BJ (cell line): ENCODE measurements at regions not wholly inside any gene's neighbourhood (a gene's known extent, or its start where the extent isn't known, plus 50 kb on each side); places are given as distances from the start of the nearest gene placed in this dataset.

Experiments
- CTCF ChIA-PET: fragments of 350-600 bp; formaldehyde crosslinking; extraction: SDS; loops from one replicate; lab custom pipeline; 2021; ENCODE audit warnings: antibody characterized with exemption, inconsistent platforms; lab: Yijun Ruan, JAX
- POLR2A ChIA-PET: fragments of 300-600 bp; sonication (Branson Sonifier 250); formaldehyde crosslinking; extraction: SDS; loops from one replicate; lab custom pipeline; 2021; ENCODE audit warnings: antibody characterized with exemption; lab: Charles Lee
- DNase-seq: peaks from one replicate; pipeline ENCODE4 v3.0.0-alpha.2; 2011; ENCODE audit warnings: low read depth
- H3K27me3 ChIP-seq: 2 replicates; pipeline ENCODE4 v1.6.0; 2011; ENCODE audit warnings: low read length; ENCODE audit not compliant: control insufficient read depth, insufficient read depth
- H3K36me3 ChIP-seq: 2 replicates; pipeline ENCODE4 v1.5.1; 2011; ENCODE audit warnings: low read length; ENCODE audit not compliant: control insufficient read depth, insufficient read depth
- H3K4me3 ChIP-seq: 2 replicates; pipeline ENCODE4 v1.5.1; 2011; ENCODE audit warnings: low read depth, mild to moderate bottlenecking, control low read depth, low read length
- CTCF ChIP-seq: IDR thresholded peaks from 2 replicates; pipeline ENCODE4 v1.5.1; 2011; ENCODE audit warnings: low read depth, mild to moderate bottlenecking, control low read depth, inconsistent platforms, low read length, moderate library complexity; ENCODE audit not compliant: insufficient read depth

- ChIA-PET POLR2A (no interaction called here), CTCF (no interaction called here)
- no peaks in the 10 kb centered on the region for H3K27me3 ChIP-seq
- H3K36me3 ChIP-seq: no peaks in the 10 kb centered on the region
- no peak overlapping the region for H3K4me3 ChIP-seq
- TF ChIP-seq CTCF: no peak
- DNase-seq: no peak
These were observed 274.7 kb upstream of the CITED2 start for GRCh38 chr6:139649128-139649527.

GRCh38 chr6:139648430-139649000 lies 274.1 kb upstream of the CITED2 start:
- Histone ChIP-seq H3K36me3 (no peaks in the 10 kb centered on the region), H3K4me3 (no peak overlapping the region), H3K27me3 (no peaks in the 10 kb centered on the region)
- CTCF ChIA-PET: no interaction called here
- TF ChIP-seq CTCF: no peak
- POLR2A ChIA-PET: no interaction called here
- no peak for DNase-seq

GRCh38 chr6:139647841-139648240 lies 273.4 kb upstream of the CITED2 start:
- CTCF ChIA-PET: no interaction called here
- DNase-seq: no peak
- POLR2A ChIA-PET: no interaction called here
- Histone ChIP-seq H3K36me3 (no peaks in the 10 kb centered on the region), H3K27me3 (no peaks in the 10 kb centered on the region), H3K4me3 (no peak overlapping the region)
- TF ChIP-seq CTCF: no peak

- CTCF ChIA-PET: interaction anchor here (1.0 kb wide), 1 partner anchor 9 kb away, joined by 3 read pairs; no protein-coding TSS in a partner anchor
- Histone ChIP-seq H3K4me3 (no peak overlapping the region), H3K36me3 (no peaks in the 10 kb centered on the region), H3K27me3 (no peaks in the 10 kb centered on the region)
- POLR2A ChIA-PET: no interaction called here
- DNase-seq: no peak
- TF ChIP-seq CTCF: no peak
These were observed 272.6 kb upstream of the CITED2 start for GRCh38 chr6:139647016-139647415.

- H3K27me3 ChIP-seq: no peaks in the 10 kb centered on the region
- H3K36me3 ChIP-seq: no peaks in the 10 kb centered on the region
- no peak for TF ChIP-seq CTCF
- POLR2A ChIA-PET: no interaction called here
- CTCF ChIA-PET: interaction anchor here (1.1 to 1.2 kb wide), 2 partner anchors 20 to 36 kb away, joined by 3 read pairs; no protein-coding TSS in a partner anchor
- DNase-seq: peak; percentile 8
- H3K4me3 ChIP-seq: no peak overlapping the region
These were observed 270.4 kb upstream of the CITED2 start for GRCh38 chr6:139644821-139645220.
